Stimulated activated CD4-positive, alpha-beta T cell treated with anti-CD3 and anti-CD28 coated beads, Interleukin-12 subunit alpha, Interleukin-12 subunit beta, amount 100 ng/mL, for 48 hours (primary cell): ENCODE measurements at regions not wholly inside any gene's neighbourhood (a gene's known extent, or its start where the extent isn't known, plus 50 kb on each side); places are given as distances from the start of the nearest gene placed in this dataset.

Experiments used
- DNase-seq, 3 donors: peaks; one replicate each; pipeline ENCODE4 v3.0.0-alpha.2; 2020; ENCODE audit warnings: low read depth in 2 of 3, low spot score in 1 of 3

DNA sequence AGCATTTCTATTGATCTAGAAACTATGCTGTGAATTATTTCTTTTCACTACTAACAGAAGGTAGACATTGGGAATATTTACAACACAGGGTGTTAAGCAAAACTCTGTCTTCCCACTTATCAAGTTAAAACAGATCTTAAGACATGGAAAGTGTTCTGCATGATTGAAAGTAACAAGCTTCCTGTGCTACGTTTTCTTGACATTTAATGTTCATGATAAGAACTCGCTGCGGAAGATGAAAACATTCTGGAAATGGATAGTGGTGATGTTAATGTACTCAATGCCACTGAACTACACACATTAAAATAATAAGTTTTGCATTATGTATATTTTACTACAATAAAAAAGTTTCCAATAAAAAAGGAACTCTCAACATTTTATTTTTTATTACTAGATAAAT, 74.4 kb upstream of the SCN7A start:
- no peak for DNase-seq

DNA sequence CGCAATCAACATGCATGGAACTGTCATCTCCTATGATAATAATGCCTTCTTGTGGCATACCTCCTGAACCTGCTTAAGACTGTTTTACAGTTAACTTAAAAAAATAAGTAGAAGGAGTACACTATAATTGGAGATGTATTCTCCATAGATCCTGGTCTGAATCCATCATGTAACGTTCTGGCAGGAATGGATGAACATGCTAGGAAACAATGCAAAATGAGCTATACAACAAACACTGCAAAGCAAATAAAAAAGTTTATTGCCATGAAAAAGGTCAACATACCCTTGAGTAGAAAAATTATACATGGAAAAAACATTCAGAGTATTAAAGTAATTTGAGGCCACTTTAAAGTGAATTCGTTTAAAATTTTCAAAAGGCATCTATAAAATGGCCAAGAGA, 71.5 kb upstream of the SCN7A start:
- no peak for DNase-seq

DNA sequence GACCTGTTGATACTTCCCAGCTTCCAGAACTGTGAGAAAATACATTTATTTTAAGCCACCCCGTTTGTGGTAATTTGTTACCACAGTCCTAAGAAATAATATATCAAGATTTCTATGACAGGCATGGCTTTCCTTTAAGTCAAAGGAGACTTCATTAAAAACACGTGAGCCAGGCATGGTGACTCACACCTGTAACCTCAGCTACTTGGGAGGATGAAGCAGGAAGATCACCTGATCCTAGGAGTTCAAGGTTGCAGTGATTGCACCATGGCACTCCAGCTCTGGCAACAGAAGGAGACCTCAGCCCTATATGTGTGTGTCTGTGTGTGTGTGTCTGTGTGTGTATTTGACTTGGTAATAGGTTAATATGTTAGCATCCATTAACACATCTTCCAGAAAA, 69.8 kb upstream of the SCN7A start:
- no peak for DNase-seq

DNA sequence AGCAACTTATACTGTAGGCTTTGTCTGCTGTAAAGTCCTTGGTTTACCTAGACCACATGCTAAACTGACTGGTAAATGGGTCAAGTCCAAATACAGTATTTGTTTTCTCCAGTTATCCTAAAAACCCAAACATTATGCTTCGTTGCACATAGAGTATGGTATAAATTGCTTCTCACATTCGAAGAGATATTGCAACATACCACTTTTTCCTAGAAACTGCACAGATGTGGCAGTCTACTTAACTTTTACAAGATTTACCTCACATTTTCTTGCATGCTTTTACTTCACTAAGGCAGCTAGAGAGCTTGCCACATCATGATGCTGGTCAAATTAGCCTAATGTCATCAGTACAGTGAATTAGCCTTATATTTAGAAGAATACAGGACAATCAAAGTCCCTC, 66.0 kb upstream of the SCN7A start:
- DNase-seq: no peak

DNA sequence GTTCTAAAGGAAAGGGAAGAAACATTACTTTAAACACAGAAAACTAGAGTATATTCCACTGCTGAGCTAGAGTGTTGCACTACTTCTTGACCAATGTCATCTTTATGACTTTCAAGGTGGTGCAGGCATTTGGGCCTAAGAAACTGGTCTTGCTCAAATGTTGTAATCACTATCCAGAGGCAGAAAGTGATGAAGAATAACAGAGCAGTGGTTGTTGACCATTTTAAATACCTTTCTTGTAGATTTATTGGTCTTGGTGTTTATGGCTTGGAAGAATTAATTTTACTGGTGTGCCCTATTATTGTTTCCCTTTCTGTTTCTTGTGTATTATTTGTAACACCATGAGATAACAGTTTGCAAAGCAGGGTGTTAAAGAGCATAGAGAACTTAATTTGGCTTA, 56.9 kb upstream of the SCN7A start:
- no peak for DNase-seq

DNA sequence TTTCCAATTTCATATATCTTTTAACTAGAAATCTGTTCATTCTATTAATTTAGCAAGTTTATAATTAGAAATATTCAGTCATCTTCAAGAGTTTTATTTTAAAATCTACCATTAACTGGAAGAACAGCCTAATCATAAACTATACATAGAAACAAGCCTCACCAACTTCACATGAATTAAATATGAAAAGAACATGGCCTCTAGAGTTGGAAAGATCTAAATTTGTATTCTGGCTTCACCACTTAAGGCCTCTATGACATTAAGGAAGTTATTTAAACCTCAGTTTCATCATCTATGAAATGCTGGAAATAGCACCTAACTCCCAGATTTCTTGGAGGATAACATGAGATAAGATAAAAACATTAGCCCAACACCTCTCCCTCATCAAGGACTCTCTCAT, 51.4 kb upstream of the SCN7A start:
- DNase-seq: no peak
